ENCODE measurements at regions not wholly inside any gene's neighbourhood (a gene's known extent, or its start where the extent isn't known, plus 50 kb on each side); places are given as distances from the start of the nearest gene placed in this dataset.

DNA sequence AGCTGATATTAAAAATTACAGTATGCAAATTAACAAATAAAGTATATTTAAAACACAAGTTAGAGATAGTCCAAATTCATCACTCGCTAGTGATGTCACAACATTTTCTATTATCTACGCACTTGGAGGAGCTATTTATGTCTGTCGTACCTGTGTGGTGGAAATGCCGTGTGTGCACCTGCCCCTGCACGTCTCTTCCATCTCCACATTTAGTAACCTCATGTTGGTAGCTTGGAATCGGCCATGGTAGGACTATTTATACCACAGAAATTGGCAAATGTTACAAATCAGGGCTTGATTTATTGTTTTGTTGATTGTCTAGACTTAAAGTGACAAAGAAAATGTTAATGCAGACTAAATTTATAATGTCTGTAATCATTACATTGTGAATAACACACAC, 62.6 kb upstream of the NTF3 start:
- TF ChIP-seq, protein P1, sequence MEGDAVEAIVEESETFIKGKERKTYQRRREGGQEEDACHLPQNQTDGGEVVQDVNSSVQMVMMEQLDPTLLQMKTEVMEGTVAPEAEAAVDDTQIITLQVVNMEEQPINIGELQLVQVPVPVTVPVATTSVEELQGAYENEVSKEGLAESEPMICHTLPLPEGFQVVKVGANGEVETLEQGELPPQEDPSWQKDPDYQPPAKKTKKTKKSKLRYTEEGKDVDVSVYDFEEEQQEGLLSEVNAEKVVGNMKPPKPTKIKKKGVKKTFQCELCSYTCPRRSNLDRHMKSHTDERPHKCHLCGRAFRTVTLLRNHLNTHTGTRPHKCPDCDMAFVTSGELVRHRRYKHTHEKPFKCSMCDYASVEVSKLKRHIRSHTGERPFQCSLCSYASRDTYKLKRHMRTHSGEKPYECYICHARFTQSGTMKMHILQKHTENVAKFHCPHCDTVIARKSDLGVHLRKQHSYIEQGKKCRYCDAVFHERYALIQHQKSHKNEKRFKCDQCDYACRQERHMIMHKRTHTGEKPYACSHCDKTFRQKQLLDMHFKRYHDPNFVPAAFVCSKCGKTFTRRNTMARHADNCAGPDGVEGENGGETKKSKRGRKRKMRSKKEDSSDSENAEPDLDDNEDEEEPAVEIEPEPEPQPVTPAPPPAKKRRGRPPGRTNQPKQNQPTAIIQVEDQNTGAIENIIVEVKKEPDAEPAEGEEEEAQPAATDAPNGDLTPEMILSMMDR (conservative IDR thresholded peaks at IDR 0.05): no peak
- TF ChIP-seq ZFX (IDR thresholded peaks at IDR 0.05): no peak

Measured in C4-2B (cell line).